Cardiac muscle cell (in vitro differentiated cells and primary cell): ENCODE measurements at regions not wholly inside any gene's neighbourhood (a gene's known extent, or its start where the extent isn't known, plus 50 kb on each side); places are given as distances from the start of the nearest gene placed in this dataset.

Source experiments
- DNase-seq, 2 donors: peaks; one replicate each; pipeline versions ENCODE4 v3.0.0 to v3.0.0-alpha.2; 2010 to 2017; ENCODE audit warnings: low read depth in 1 of 2, low spot score in 1 of 2
- H3K27ac ChIP-seq: fragments of 200-600 bp; sonication (generic); 2 replicates; pipeline ENCODE4 v1.5.1; 2016
- H3K27me3 ChIP-seq: fragments of 200-600 bp; sonication (generic); 2 replicates; pipeline ENCODE4 v1.6.0; 2016; ENCODE audit warnings: control low read depth
- H3K36me3 ChIP-seq: fragments of 200-600 bp; sonication (generic); 2 replicates; pipeline ENCODE4 v1.5.1; 2016; ENCODE audit warnings: control low read depth
- H3K4me1 ChIP-seq: fragments of 200-600 bp; sonication (generic); 2 replicates; pipeline ENCODE4 v1.8.1; 2017; ENCODE audit warnings: low read depth, mild to moderate bottlenecking, mixed run types
- H3K4me3 ChIP-seq: fragments of 200-600 bp; sonication (generic); 2 replicates; pipeline ENCODE4 v1.5.1; 2016; ENCODE audit warnings: mild to moderate bottlenecking
- H3K9me3 ChIP-seq: fragments of 200-600 bp; sonication (generic); 2 replicates; pipeline ENCODE4 v1.5.1; 2017; ENCODE audit warnings: low read depth, mild to moderate bottlenecking, control low read depth
- TF ChIP-seq, protein P1 (sequence below): IDR thresholded peaks from 2 replicates; pipeline ENCODE4 v1.5.1; 2012; ENCODE audit warnings: low read depth, mild to moderate bottlenecking, low read length

- Histone ChIP-seq H3K4me3 (no peak overlapping the region), H3K36me3 (no peaks in the 10 kb centered on the region), H3K27ac (no peak overlapping the region), H3K27me3 (no peaks in the 10 kb centered on the region), H3K4me1 (peaks cover 6% of the 10 kb centered on the region), H3K9me3 (no peaks in the 10 kb centered on the region)
- no peak for DNase-seq
- TF ChIP-seq, protein P1, sequence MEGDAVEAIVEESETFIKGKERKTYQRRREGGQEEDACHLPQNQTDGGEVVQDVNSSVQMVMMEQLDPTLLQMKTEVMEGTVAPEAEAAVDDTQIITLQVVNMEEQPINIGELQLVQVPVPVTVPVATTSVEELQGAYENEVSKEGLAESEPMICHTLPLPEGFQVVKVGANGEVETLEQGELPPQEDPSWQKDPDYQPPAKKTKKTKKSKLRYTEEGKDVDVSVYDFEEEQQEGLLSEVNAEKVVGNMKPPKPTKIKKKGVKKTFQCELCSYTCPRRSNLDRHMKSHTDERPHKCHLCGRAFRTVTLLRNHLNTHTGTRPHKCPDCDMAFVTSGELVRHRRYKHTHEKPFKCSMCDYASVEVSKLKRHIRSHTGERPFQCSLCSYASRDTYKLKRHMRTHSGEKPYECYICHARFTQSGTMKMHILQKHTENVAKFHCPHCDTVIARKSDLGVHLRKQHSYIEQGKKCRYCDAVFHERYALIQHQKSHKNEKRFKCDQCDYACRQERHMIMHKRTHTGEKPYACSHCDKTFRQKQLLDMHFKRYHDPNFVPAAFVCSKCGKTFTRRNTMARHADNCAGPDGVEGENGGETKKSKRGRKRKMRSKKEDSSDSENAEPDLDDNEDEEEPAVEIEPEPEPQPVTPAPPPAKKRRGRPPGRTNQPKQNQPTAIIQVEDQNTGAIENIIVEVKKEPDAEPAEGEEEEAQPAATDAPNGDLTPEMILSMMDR = no peak
Observed at GRCh38 chr17:56085576-56086267, 67.6 kb upstream of the ANKFN1 start.

DNA sequence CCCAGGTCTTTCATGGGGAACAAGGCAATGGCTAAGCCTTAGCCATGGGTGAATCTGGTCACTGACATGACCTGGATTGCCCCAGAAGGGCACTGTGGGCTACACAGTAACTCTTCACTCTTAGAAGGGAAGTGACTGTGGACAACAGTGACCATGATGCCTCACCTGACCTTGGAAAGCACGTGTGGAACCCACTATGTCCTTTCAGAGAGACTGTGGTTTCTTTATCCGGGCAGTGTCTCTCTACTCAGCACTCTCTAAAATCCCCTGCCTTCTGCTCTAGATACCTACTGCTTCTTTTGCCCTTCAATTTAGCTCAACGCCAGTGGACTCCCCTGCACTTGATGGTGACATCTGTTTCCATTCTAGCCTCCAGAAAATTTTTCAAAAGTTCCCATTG, 66.1 kb upstream of the ANKFN1 start:
- Histone ChIP-seq H3K4me1 (peaks cover 6% of the 10 kb centered on the region), H3K4me3 (no peak overlapping the region), H3K27me3 (no peaks in the 10 kb centered on the region), H3K27ac (no peak overlapping the region), H3K9me3 (no peaks in the 10 kb centered on the region), H3K36me3 (no peaks in the 10 kb centered on the region)
- no peak for DNase-seq
- TF ChIP-seq, protein P1 = no peak

DNA sequence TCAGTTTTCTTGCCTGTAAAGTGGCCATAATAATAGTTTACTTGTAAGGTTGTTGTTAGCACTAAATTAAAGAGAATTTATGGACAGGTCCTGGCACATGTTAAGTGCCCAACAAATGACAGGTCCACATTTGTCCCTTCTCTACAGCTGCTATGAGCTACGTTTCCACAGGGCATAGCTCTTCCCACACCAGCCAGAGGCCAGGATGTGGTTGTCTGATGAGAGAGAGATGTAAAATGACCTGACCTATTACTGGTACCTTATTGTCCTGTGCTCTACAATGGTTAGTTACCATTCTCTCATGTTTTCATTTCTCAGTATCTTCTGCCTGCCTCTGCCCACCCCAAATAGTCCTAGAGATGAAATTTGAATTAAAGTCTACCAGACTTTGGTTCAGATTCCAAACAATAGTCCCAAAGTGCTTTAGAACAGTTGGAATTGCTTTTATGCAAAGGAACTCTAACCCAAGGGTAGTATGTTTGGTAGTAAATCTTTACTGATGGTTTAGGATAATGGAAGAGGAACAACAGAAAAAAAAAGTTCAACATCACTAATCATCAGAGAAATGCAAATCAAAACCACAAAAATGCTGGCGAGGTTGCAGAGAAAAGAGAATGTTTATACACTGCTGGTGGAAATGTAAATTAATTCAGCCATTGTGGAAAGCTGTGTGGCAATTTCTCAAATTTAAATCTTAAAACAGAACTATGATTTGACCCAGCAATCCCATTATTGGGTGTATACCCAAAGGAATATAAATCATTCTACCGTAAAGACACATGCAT, 57.1 kb upstream of the ANKFN1 start:
- no peak for DNase-seq
- H3K4me1 ChIP-seq = peaks cover 5% of the 10 kb centered on the region
- no peaks in the 10 kb centered on the region for H3K9me3 ChIP-seq
- no peak overlapping the region for H3K4me3 ChIP-seq
- peaks cover 5% of the 10 kb centered on the region for H3K27me3 ChIP-seq
- H3K36me3 ChIP-seq = no peaks in the 10 kb centered on the region
- H3K27ac ChIP-seq = no peak overlapping the region
- TF ChIP-seq, protein P1 = no peak

GRCh38 chr17:56098746-56099145, 54.5 kb upstream of the ANKFN1 start:
- no peak overlapping the region for H3K4me3 ChIP-seq
- TF ChIP-seq, protein P1 = no peak
- DNase-seq = no peak
- H3K27ac ChIP-seq = no peak overlapping the region
- H3K36me3 ChIP-seq = no peaks in the 10 kb centered on the region
- H3K4me1 ChIP-seq = peaks cover 5% of the 10 kb centered on the region
- H3K27me3 ChIP-seq = peaks cover 8% of the 10 kb centered on the region
- no peaks in the 10 kb centered on the region for H3K9me3 ChIP-seq

DNA sequence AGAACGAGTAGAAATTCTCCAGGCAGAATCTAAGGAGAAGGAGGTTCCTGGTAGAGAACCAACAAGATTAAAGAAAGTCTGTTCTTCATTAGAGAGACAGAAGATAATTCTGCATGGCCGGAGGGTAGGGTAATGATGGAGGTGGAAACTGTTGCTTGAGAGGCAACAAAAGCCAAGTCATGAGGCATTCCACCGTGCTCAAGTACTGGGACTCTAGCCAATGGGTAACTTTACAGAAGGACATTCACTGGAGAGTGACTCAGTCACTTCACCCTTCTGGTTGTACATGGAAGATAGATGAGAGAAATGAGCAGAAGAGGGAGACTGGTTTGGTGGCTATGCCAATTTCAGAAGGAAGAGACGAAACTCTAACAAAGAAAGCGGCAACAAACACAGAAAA, 53.6 kb upstream of the ANKFN1 start:
- H3K27ac ChIP-seq = no peak overlapping the region
- H3K9me3 ChIP-seq = no peaks in the 10 kb centered on the region
- peaks cover 4% of the 10 kb centered on the region for H3K4me1 ChIP-seq
- TF ChIP-seq, protein P1 = no peak
- no peak overlapping the region for H3K4me3 ChIP-seq
- no peak for DNase-seq
- peaks cover 10% of the 10 kb centered on the region for H3K27me3 ChIP-seq
- no peaks in the 10 kb centered on the region for H3K36me3 ChIP-seq
